SK-N-SH (cell line): ENCODE measurements at regions not wholly inside any gene's neighbourhood (a gene's known extent, or its start where the extent isn't known, plus 50 kb on each side); places are given as distances from the start of the nearest gene placed in this dataset.

Experiments
- CTCF ChIP-seq: fragments of 200-600 bp; sonication (generic); IDR thresholded peaks from 2 replicates; pipeline ENCODE4 v1.6.1; 2017; ENCODE audit warnings: antibody characterized with exemption, mild to moderate bottlenecking, moderate library complexity
- EZH2phosphoT487 ChIP-seq: fragments of 200-600 bp; sonication (generic); IDR thresholded peaks from 2 replicates; pipeline ENCODE4 v1.6.1; 2017; ENCODE audit warnings: low read depth, mixed run types, mild to moderate bottlenecking, antibody characterized with exemption, moderate library complexity, borderline replicate concordance
- JUND ChIP-seq: IDR thresholded peaks from 2 replicates; pipeline ENCODE4 v1.4.0; 2012
- MAX ChIP-seq: IDR thresholded peaks from 2 replicates; pipeline ENCODE4 v1.4.0; 2012; ENCODE audit warnings: low read depth
- MXI1 ChIP-seq: IDR thresholded peaks from 2 replicates; pipeline ENCODE4 v1.6.1; 2012; ENCODE audit warnings: mild to moderate bottlenecking, low read depth, low read length, improper control_type of control experiment
- NFIC ChIP-seq: IDR thresholded peaks from 2 replicates; pipeline ENCODE4 v1.4.0; 2012; ENCODE audit warnings: borderline replicate concordance
- NRF1 ChIP-seq: IDR thresholded peaks from 2 replicates; pipeline ENCODE4 v1.6.1; 2012; ENCODE audit warnings: low read depth, mild to moderate bottlenecking, low read length
- PBX3 ChIP-seq: IDR thresholded peaks from 2 replicates; pipeline ENCODE4; 2012
- POLR2AphosphoS5 ChIP-seq: IDR thresholded peaks from 2 replicates; pipeline ENCODE4 v1.6.1; 2012; ENCODE audit warnings: low read depth, low read length
- RAD21 ChIP-seq: IDR thresholded peaks from 2 replicates; pipeline ENCODE4 v1.6.1; 2012; ENCODE audit warnings: mild to moderate bottlenecking, low read length
- REST ChIP-seq: IDR thresholded peaks from 2 replicates; pipeline ENCODE4 v1.6.1; 2012; ENCODE audit warnings: mild to moderate bottlenecking, low read depth, low read length, moderate library complexity
- RFX5 ChIP-seq: IDR thresholded peaks from 2 replicates; pipeline ENCODE4 v1.6.1; 2012; ENCODE audit warnings: mild to moderate bottlenecking, improper control_type of control experiment, low read length
- SIN3A ChIP-seq: IDR thresholded peaks from 2 replicates; pipeline ENCODE4 v1.6.1; 2012; ENCODE audit warnings: low read depth, mild to moderate bottlenecking, low read length, moderate library complexity, borderline replicate concordance
- TAF1 ChIP-seq: IDR thresholded peaks from 2 replicates; pipeline ENCODE4 v1.6.1; 2012; ENCODE audit warnings: low read depth, mild to moderate bottlenecking, low read length, moderate library complexity, borderline replicate concordance

- TF ChIP-seq NRF1 (no peak), CTCF (no peak), TAF1 (no peak), SIN3A (no peak), RFX5 (no peak), JUND (no peak), REST (no peak), MAX (no peak), RAD21 (no peak), NFIC (no peak), POLR2AphosphoS5 (no peak), PBX3 (no peak), EZH2phosphoT487 (no peak), MXI1 (no peak)
Observed at GRCh38 chr6:111976139-111976538, 77.8 kb upstream of the CCN6 start.
